ENCODE measurements at regions not wholly inside any gene's neighbourhood (a gene's known extent, or its start where the extent isn't known, plus 50 kb on each side); places are given as distances from the start of the nearest gene placed in this dataset.

DNA sequence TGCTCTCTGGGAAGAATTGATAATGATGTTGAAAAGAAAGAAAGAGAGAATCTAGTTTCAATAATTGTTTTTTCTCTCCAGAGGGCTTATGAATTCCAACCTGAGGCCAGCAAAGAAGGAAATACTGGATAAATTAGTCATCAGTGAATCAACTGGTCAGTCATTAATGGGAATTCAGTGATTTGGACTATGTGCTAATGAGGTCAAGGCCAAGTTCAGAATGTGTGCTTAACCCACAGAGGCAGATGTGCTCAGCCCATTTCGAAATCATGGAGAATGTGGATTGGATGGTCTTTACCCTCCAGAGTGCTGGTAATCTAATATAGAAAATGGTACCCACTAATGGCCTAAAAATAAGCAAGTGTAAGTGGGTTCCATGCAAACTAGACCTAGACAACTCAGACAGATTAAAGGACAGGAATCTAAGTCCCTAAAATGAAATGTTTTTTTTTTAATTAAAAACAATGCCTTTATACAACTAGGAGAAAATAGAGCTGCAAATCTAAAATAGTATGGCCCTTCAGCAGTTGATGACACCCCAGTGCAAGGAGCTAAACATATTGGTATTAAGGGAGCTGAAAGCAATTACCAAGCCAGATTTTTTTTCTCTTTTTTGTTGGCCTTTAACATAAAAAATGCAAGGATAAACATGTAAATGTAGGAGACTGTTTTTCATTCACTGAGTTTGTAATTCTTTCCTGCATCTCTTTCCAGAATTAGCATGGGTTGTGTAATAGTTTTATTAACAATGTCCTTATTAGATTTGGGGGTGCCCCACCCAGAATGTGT, 296.9 kb downstream of the SATB2 start:
- peaks cover 35% of the 10 kb centered on the region for H3K4me1 Mint-ChIP-seq
- H3K36me3 Mint-ChIP-seq: peaks cover 24% of the 10 kb centered on the region
- H3K4me3 Mint-ChIP-seq: no peak overlapping the region
- H3K27ac Mint-ChIP-seq: no peak overlapping the region
- POLR2A ChIA-PET: no interaction called here
- TF ChIP-seq NFYB (CRISPR knock-in tag; conservative IDR thresholded peaks at IDR 0.05; ENCODE audit: low read depth) (no peak), PRRX2 (CRISPR knock-in tag; IDR thresholded peaks at IDR 0.05) (no peak), CREB1 (CRISPR knock-in tag; IDR thresholded peaks at IDR 0.05) (no peak), ZNF671 (CRISPR knock-in tag; IDR thresholded peaks at IDR 0.05) (no peak), SMAD4 (CRISPR knock-in tag; IDR thresholded peaks at IDR 0.05) (no peak)
- TF ChIP-seq, protein P1, sequence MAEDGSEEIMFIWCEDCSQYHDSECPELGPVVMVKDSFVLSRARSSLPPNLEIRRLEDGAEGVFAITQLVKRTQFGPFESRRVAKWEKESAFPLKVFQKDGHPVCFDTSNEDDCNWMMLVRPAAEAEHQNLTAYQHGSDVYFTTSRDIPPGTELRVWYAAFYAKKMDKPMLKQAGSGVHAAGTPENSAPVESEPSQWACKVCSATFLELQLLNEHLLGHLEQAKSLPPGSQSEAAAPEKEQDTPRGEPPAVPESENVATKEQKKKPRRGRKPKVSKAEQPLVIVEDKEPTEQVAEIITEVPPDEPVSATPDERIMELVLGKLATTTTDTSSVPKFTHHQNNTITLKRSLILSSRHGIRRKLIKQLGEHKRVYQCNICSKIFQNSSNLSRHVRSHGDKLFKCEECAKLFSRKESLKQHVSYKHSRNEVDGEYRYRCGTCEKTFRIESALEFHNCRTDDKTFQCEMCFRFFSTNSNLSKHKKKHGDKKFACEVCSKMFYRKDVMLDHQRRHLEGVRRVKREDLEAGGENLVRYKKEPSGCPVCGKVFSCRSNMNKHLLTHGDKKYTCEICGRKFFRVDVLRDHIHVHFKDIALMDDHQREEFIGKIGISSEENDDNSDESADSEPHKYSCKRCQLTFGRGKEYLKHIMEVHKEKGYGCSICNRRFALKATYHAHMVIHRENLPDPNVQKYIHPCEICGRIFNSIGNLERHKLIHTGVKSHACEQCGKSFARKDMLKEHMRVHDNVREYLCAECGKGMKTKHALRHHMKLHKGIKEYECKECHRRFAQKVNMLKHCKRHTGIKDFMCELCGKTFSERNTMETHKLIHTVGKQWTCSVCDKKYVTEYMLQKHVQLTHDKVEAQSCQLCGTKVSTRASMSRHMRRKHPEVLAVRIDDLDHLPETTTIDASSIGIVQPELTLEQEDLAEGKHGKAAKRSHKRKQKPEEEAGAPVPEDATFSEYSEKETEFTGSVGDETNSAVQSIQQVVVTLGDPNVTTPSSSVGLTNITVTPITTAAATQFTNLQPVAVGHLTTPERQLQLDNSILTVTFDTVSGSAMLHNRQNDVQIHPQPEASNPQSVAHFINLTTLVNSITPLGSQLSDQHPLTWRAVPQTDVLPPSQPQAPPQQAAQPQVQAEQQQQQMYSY (CRISPR knock-in tag; IDR thresholded peaks at IDR 0.05): no peak
- TF ChIP-seq, protein P2, sequence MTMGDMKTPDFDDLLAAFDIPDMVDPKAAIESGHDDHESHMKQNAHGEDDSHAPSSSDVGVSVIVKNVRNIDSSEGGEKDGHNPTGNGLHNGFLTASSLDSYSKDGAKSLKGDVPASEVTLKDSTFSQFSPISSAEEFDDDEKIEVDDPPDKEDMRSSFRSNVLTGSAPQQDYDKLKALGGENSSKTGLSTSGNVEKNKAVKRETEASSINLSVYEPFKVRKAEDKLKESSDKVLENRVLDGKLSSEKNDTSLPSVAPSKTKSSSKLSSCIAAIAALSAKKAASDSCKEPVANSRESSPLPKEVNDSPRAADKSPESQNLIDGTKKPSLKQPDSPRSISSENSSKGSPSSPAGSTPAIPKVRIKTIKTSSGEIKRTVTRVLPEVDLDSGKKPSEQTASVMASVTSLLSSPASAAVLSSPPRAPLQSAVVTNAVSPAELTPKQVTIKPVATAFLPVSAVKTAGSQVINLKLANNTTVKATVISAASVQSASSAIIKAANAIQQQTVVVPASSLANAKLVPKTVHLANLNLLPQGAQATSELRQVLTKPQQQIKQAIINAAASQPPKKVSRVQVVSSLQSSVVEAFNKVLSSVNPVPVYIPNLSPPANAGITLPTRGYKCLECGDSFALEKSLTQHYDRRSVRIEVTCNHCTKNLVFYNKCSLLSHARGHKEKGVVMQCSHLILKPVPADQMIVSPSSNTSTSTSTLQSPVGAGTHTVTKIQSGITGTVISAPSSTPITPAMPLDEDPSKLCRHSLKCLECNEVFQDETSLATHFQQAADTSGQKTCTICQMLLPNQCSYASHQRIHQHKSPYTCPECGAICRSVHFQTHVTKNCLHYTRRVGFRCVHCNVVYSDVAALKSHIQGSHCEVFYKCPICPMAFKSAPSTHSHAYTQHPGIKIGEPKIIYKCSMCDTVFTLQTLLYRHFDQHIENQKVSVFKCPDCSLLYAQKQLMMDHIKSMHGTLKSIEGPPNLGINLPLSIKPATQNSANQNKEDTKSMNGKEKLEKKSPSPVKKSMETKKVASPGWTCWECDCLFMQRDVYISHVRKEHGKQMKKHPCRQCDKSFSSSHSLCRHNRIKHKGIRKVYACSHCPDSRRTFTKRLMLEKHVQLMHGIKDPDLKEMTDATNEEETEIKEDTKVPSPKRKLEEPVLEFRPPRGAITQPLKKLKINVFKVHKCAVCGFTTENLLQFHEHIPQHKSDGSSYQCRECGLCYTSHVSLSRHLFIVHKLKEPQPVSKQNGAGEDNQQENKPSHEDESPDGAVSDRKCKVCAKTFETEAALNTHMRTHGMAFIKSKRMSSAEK (CRISPR knock-in tag; IDR thresholded peaks at IDR 0.05; ENCODE audit: borderline replicate concordance): no peak
- TF ChIP-seq, protein P3, sequence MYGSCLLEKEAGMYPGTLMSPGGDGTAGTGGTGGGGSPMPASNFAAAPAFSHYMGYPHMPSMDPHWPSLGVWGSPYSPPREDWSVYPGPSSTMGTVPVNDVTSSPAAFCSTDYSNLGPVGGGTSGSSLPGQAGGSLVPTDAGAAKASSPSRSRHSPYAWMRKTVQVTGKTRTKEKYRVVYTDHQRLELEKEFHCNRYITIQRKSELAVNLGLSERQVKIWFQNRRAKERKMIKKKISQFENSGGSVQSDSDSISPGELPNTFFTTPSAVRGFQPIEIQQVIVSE (CRISPR knock-in tag; IDR thresholded peaks at IDR 0.05; ENCODE audit: borderline replicate concordance): no peak
- TF ChIP-seq, protein P4, sequence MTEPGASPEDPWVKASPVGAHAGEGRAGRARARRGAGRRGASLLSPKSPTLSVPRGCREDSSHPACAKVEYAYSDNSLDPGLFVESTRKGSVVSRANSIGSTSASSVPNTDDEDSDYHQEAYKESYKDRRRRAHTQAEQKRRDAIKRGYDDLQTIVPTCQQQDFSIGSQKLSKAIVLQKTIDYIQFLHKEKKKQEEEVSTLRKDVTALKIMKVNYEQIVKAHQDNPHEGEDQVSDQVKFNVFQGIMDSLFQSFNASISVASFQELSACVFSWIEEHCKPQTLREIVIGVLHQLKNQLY (CRISPR knock-in tag; IDR thresholded peaks at IDR 0.05): no peak
- TF ChIP-seq, protein P5, sequence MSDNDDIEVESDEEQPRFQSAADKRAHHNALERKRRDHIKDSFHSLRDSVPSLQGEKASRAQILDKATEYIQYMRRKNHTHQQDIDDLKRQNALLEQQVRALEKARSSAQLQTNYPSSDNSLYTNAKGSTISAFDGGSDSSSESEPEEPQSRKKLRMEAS (CRISPR knock-in tag; IDR thresholded peaks at IDR 0.05): no peak
- TF ChIP-seq, protein P6, sequence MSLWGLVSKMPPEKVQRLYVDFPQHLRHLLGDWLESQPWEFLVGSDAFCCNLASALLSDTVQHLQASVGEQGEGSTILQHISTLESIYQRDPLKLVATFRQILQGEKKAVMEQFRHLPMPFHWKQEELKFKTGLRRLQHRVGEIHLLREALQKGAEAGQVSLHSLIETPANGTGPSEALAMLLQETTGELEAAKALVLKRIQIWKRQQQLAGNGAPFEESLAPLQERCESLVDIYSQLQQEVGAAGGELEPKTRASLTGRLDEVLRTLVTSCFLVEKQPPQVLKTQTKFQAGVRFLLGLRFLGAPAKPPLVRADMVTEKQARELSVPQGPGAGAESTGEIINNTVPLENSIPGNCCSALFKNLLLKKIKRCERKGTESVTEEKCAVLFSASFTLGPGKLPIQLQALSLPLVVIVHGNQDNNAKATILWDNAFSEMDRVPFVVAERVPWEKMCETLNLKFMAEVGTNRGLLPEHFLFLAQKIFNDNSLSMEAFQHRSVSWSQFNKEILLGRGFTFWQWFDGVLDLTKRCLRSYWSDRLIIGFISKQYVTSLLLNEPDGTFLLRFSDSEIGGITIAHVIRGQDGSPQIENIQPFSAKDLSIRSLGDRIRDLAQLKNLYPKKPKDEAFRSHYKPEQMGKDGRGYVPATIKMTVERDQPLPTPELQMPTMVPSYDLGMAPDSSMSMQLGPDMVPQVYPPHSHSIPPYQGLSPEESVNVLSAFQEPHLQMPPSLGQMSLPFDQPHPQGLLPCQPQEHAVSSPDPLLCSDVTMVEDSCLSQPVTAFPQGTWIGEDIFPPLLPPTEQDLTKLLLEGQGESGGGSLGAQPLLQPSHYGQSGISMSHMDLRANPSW (CRISPR knock-in tag; conservative IDR thresholded peaks at IDR 0.05; ENCODE audit: low read depth): no peak
- TF ChIP-seq, protein P7, sequence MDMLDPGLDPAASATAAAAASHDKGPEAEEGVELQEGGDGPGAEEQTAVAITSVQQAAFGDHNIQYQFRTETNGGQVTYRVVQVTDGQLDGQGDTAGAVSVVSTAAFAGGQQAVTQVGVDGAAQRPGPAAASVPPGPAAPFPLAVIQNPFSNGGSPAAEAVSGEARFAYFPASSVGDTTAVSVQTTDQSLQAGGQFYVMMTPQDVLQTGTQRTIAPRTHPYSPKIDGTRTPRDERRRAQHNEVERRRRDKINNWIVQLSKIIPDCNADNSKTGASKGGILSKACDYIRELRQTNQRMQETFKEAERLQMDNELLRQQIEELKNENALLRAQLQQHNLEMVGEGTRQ (CRISPR knock-in tag; IDR thresholded peaks at IDR 0.05): no peak
- DNase-seq (ENCODE audit: low spot score) (no peak), ATAC-seq (no peak)
- H3K9me3 Mint-ChIP-seq: peaks cover 39% of the 10 kb centered on the region
- CTCF ChIA-PET: interaction anchor here (1.0 kb wide), 1 partner anchor 311 kb away, joined by 3 read pairs; no protein-coding TSS in a partner anchor
- H3K27me3 Mint-ChIP-seq (ENCODE audit: low read depth): no peaks in the 10 kb centered on the region; the same call in 1 of the 2 replicates

All from WTC11 (cell line).